ENCODE measurements at regions not wholly inside any gene's neighbourhood (a gene's known extent, or its start where the extent isn't known, plus 50 kb on each side); places are given as distances from the start of the nearest gene placed in this dataset.

GRCh38 chr3:181056136-181056732 is 66.7 kb upstream of the DNAJC19 start:
- TF ChIP-seq, protein P1, sequence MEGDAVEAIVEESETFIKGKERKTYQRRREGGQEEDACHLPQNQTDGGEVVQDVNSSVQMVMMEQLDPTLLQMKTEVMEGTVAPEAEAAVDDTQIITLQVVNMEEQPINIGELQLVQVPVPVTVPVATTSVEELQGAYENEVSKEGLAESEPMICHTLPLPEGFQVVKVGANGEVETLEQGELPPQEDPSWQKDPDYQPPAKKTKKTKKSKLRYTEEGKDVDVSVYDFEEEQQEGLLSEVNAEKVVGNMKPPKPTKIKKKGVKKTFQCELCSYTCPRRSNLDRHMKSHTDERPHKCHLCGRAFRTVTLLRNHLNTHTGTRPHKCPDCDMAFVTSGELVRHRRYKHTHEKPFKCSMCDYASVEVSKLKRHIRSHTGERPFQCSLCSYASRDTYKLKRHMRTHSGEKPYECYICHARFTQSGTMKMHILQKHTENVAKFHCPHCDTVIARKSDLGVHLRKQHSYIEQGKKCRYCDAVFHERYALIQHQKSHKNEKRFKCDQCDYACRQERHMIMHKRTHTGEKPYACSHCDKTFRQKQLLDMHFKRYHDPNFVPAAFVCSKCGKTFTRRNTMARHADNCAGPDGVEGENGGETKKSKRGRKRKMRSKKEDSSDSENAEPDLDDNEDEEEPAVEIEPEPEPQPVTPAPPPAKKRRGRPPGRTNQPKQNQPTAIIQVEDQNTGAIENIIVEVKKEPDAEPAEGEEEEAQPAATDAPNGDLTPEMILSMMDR (IDR thresholded peaks at IDR 0.05; ENCODE audit: low read depth, low read length, missing input control), result no peak
- no peak for TF ChIP-seq SP1 (IDR thresholded peaks at IDR 0.05)
- TF ChIP-seq, protein P2, sequence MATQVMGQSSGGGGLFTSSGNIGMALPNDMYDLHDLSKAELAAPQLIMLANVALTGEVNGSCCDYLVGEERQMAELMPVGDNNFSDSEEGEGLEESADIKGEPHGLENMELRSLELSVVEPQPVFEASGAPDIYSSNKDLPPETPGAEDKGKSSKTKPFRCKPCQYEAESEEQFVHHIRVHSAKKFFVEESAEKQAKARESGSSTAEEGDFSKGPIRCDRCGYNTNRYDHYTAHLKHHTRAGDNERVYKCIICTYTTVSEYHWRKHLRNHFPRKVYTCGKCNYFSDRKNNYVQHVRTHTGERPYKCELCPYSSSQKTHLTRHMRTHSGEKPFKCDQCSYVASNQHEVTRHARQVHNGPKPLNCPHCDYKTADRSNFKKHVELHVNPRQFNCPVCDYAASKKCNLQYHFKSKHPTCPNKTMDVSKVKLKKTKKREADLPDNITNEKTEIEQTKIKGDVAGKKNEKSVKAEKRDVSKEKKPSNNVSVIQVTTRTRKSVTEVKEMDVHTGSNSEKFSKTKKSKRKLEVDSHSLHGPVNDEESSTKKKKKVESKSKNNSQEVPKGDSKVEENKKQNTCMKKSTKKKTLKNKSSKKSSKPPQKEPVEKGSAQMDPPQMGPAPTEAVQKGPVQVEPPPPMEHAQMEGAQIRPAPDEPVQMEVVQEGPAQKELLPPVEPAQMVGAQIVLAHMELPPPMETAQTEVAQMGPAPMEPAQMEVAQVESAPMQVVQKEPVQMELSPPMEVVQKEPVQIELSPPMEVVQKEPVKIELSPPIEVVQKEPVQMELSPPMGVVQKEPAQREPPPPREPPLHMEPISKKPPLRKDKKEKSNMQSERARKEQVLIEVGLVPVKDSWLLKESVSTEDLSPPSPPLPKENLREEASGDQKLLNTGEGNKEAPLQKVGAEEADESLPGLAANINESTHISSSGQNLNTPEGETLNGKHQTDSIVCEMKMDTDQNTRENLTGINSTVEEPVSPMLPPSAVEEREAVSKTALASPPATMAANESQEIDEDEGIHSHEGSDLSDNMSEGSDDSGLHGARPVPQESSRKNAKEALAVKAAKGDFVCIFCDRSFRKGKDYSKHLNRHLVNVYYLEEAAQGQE (IDR thresholded peaks at IDR 0.05), result no peak
- no peak for TF ChIP-seq RAD21 (IDR thresholded peaks at IDR 0.05)
- TF ChIP-seq FOXA2 (IDR thresholded peaks at IDR 0.05), result no peak
- TF ChIP-seq JUND (IDR thresholded peaks at IDR 0.05), result no peak
- no peak for TF ChIP-seq TAF1 (conservative IDR thresholded peaks at IDR 0.05)
- TF ChIP-seq FOXA1 (IDR thresholded peaks at IDR 0.05), result no peak
- no peak for TF ChIP-seq MAX (IDR thresholded peaks at IDR 0.05)
- TF ChIP-seq EGR1 (IDR thresholded peaks at IDR 0.05; ENCODE audit: low read depth in 2 of 2), result no peak
- no peak for TF ChIP-seq YY1 (IDR thresholded peaks at IDR 0.05)
- TF ChIP-seq GABPA (IDR thresholded peaks at IDR 0.05 in 1 of 2, conservative IDR thresholded peaks at IDR 0.05 in 1 of 2), result no peak
